ENCODE measurements at regions not wholly inside any gene's neighbourhood (a gene's known extent, or its start where the extent isn't known, plus 50 kb on each side); places are given as distances from the start of the nearest gene placed in this dataset.

- Histone ChIP-seq H3K36me3 (no peaks in the 10 kb centered on the region), H3K27me3 (no peaks in the 10 kb centered on the region), H3K27ac (no peak overlapping the region), H3K9me3 (no peaks in the 10 kb centered on the region), H3K4me1 (no peaks in the 10 kb centered on the region), H3K4me3 (no peak overlapping the region)
- in situ Hi-C loops (cut with MboI; ENCODE audit: low sequenced_read_pairs in 4 of 4): no loop called here
- TF ChIP-seq, protein P1, sequence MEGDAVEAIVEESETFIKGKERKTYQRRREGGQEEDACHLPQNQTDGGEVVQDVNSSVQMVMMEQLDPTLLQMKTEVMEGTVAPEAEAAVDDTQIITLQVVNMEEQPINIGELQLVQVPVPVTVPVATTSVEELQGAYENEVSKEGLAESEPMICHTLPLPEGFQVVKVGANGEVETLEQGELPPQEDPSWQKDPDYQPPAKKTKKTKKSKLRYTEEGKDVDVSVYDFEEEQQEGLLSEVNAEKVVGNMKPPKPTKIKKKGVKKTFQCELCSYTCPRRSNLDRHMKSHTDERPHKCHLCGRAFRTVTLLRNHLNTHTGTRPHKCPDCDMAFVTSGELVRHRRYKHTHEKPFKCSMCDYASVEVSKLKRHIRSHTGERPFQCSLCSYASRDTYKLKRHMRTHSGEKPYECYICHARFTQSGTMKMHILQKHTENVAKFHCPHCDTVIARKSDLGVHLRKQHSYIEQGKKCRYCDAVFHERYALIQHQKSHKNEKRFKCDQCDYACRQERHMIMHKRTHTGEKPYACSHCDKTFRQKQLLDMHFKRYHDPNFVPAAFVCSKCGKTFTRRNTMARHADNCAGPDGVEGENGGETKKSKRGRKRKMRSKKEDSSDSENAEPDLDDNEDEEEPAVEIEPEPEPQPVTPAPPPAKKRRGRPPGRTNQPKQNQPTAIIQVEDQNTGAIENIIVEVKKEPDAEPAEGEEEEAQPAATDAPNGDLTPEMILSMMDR (IDR thresholded peaks at IDR 0.05 in 4 of 5, conservative IDR thresholded peaks at IDR 0.05 in 1 of 5): no peak
- no peak for TF ChIP-seq POLR2A (IDR thresholded peaks at IDR 0.05)
- no peak for ATAC-seq
- DNase-seq: no peak
- intact Hi-C loops (cut with DNase I; ENCODE audit: low total_unique reads): no loop called here
These were observed 566.2 kb downstream of the TDRD15 start for GRCh38 chr2:21690005-21690404.

GRCh38 chr2:21693081-21693480 lies 569.3 kb downstream of the TDRD15 start:
- ATAC-seq (no peak), DNase-seq (no peak)
- in situ Hi-C loops (cut with MboI; ENCODE audit: low sequenced_read_pairs in 4 of 4): no loop called here
- no peaks in the 10 kb centered on the region for H3K27me3 ChIP-seq
- H3K36me3 ChIP-seq: no peaks in the 10 kb centered on the region
- no peak overlapping the region for H3K4me3 ChIP-seq
- H3K4me1 ChIP-seq: no peaks in the 10 kb centered on the region
- H3K27ac ChIP-seq: no peak overlapping the region
- H3K9me3 ChIP-seq: no peaks in the 10 kb centered on the region
- intact Hi-C loops (cut with DNase I; ENCODE audit: low total_unique reads): no loop called here
- no peak for TF ChIP-seq POLR2A (IDR thresholded peaks at IDR 0.05)
- TF ChIP-seq, protein P1 (IDR thresholded peaks at IDR 0.05 in 4 of 5, conservative IDR thresholded peaks at IDR 0.05 in 1 of 5): no peak

- in situ Hi-C loops (cut with MboI; ENCODE audit: low sequenced_read_pairs in 4 of 4) (no loop called here), intact Hi-C loops (cut with DNase I; ENCODE audit: low total_unique reads) (no loop called here)
- no peak overlapping the region for H3K4me3 ChIP-seq
- TF ChIP-seq POLR2A (IDR thresholded peaks at IDR 0.05): no peak
- TF ChIP-seq, protein P1 (IDR thresholded peaks at IDR 0.05 in 4 of 5, conservative IDR thresholded peaks at IDR 0.05 in 1 of 5): no peak
- no peaks in the 10 kb centered on the region for H3K36me3 ChIP-seq
- no peak overlapping the region for H3K27ac ChIP-seq
- H3K4me1 ChIP-seq: no peaks in the 10 kb centered on the region
- no peak for DNase-seq
- no peaks in the 10 kb centered on the region for H3K27me3 ChIP-seq
- no peaks in the 10 kb centered on the region for H3K9me3 ChIP-seq
- ATAC-seq: no peak
These were observed 570.5 kb downstream of the TDRD15 start for GRCh38 chr2:21694079-21694878.

GRCh38 chr2:21696900-21697299 lies 573.1 kb downstream of the TDRD15 start:
- Histone ChIP-seq H3K27me3 (no peaks in the 10 kb centered on the region), H3K9me3 (no peaks in the 10 kb centered on the region), H3K4me1 (no peaks in the 10 kb centered on the region), H3K4me3 (no peak overlapping the region), H3K36me3 (no peaks in the 10 kb centered on the region), H3K27ac (no peak overlapping the region)
- ATAC-seq (no peak), DNase-seq (no peak)
- TF ChIP-seq, protein P1 (IDR thresholded peaks at IDR 0.05 in 4 of 5, conservative IDR thresholded peaks at IDR 0.05 in 1 of 5): no peak
- intact Hi-C loops (cut with DNase I; ENCODE audit: low total_unique reads): no loop called here
- in situ Hi-C loops (cut with MboI; ENCODE audit: low sequenced_read_pairs in 4 of 4): no loop called here

DNA sequence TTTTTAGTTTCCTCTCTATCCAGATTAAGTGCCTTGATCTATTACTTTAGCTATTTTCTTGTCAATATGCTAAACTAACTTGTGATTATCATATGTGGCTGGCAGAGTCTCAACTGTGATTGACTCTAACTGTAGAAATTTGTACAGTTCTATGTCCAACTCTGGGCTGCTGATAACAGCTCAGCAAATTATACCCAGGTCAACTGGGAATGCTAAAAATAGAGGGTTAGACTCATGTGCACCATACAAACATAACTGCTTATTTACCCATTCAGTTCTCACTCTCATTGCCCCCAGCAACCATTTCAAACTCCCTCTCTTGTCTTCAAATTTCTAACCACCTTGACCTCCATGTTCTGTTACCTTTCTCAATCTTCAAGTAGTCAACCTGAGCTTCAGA lies 576.9 kb downstream of the TDRD15 start:
- Histone ChIP-seq H3K4me3 (no peak overlapping the region), H3K9me3 (no peaks in the 10 kb centered on the region), H3K27ac (no peak overlapping the region), H3K4me1 (no peaks in the 10 kb centered on the region), H3K27me3 (no peaks in the 10 kb centered on the region), H3K36me3 (no peaks in the 10 kb centered on the region)
- in situ Hi-C loops (cut with MboI; ENCODE audit: low sequenced_read_pairs in 4 of 4): no loop called here
- ATAC-seq: no peak
- intact Hi-C loops (cut with DNase I; ENCODE audit: low total_unique reads): no loop called here
- TF ChIP-seq, protein P1 (IDR thresholded peaks at IDR 0.05 in 4 of 5, conservative IDR thresholded peaks at IDR 0.05 in 1 of 5): no peak
- no peak for DNase-seq

Measured in gastrocnemius medialis (tissue), 4 donors.